GM19238 (cell line): ENCODE measurements at regions not wholly inside any gene's neighbourhood (a gene's known extent, or its start where the extent isn't known, plus 50 kb on each side); places are given as distances from the start of the nearest gene placed in this dataset.
"Not testable (repeated sequence)": the region's sequence is repeated elsewhere in the genome, so short reads cannot be mapped to it uniquely, and the experiment has no call there.

ENCODE experiments used
- DNase-seq: peaks from one replicate; pipeline ENCODE4 v3.0.0; 2011; ENCODE audit warnings: low spot score; ENCODE audit not compliant: insufficient read length

DNA sequence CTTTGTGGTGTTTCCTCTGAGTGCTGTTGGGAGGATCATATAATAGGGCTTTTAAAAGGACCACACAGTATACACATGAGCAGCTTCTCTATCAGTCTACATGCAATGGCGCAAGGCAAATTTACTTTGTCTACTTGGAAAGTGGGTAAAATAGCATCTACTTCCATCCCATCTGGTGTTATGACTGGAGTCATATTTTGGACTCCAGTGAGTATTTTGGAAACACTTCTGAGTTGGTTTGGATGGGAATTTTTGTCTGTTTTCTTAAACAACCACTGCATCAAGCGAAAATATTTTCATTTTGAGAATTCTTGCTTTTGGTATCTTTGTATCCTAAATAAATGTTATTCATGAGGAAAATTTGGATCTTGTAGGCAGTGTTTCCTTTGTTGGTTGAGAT is 220.8 kb downstream of the NMUR2 start:
- no peak for DNase-seq

DNA sequence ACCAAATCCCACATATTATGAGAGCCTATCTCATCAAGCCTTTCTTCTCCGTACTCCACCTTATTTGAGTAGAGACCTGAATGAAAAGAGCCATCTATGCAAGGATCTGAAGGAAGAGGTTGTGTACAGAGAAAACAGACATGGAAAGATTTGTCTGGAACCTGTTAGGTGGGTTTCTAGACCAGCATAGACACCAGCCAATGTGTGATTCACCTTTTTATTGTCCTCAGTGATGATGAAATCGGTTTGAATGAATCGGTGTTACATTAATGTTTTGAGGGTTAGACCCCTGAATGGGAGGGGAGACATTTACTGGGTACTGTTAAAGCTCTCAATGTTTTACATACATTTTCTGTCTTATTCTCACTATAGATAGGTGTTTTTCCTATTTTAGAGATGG is 223.6 kb downstream of the NMUR2 start:
- no peak for DNase-seq

DNA sequence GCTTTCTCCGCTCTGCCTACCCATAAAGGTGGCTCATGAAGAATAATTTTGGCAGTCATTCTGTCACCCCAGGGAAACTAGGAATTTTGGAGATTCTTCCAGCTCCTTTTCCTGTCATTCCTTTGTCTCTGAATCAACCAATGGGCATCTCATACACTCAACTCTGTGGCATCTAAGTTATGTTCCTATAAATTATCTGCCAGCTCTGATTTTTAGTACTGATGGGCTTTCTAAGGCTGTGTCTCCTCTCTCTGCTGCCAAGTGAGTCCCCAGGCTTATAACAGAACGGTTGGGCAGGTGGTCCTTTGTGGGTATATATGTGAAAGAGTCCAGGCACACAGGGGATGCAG is 226.8 kb downstream of the NMUR2 start:
- no peak for DNase-seq

DNA sequence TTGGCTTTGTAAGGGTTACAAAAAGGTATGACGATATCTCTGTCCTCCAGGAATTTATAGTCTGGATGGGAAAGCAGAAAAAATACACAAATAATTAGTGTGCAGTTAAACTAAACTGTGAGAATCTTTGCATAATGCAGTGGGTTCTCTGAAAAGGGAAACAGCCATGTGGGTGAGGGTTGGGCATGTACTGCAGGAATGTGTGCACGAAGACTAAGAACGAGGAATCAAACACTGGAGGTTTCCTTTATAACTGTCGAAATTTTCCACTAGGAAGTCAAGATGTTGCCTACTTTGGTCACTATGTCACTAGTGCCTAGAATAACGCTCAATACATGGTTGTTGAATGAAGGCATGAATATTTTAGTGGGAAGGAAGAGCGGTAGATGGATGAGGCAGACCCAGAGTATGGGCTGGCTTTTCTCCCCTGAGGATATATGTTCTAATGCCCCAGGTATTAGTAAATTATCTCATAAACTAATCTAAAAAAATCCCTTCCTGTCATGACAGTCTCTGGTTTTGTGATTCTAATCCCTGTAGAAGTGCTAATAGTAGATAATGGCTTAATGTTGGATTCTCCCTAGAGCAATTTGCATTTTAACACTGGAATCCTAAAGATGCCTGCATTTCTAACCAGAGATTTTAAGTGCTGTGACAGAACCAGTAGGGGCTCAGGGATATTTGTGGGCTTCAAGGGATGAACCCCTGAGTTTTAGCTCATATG is 227.3 kb downstream of the NMUR2 start:
- no peak for DNase-seq

DNA sequence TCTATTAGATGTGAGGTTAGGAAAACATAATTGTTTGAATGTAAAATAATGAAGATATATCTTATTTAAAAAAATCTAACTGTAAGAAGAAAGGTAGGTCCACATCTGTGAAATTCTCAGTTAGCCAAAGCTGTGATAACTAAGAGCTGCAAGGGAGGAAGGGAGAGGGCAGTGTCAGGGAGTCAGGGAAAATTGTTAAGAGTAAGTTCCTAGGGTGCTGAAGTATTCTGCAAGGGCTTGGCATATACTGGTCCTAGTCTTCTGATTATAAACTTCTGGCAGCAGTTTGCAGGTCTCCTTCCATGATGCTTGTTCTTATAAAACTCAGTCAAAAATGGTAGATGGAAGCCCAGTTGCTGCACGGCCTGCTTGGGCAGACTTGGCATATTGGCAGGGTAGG is 233.2 kb downstream of the NMUR2 start:
- no peak for DNase-seq

DNA sequence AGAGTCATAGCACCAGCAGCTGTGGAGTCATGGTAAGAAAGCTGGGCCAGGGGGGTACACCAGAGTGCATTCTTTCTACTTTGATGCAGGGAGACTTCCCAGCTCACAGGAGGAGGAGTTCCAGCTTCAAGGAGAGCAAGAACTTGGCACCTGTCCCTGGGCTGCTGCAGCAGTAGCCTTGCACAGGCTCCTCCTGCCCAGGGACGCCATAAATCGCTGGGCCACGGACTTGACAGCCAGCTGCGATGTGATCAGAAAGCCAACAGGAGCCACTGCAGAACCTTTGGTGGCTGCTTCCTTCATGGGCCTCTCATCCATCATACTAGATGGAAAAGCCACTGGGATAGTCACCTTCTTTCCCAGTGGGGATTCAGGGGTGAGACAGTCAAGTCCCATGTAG is 234.7 kb downstream of the NMUR2 start:
- no peak for DNase-seq

- no peak for DNase-seq
Observed at GRCh38 chr5:152164860-152165259, 240.2 kb upstream of the GLRA1 start.

DNA sequence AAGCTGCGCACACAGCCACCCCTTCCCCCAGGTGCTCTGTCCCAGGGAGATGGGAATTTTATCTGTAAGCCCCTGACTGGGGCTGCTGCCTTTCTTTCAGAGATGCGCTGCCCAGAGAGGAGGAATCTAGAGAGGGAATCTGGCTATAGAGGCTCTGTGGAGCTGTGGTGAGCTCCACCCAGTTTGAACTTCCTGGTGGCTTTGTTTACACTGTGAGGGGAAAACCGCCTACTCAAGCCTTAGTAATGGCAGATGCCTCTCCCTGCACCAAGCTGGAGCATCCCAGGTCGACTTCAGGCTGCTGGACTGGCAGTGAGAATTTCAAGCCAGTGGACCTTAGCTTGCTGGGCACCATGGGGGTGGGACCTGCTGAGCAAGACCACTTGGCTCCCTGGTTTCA is 235.2 kb upstream of the GLRA1 start:
- DNase-seq, result not testable (repeated sequence)

GRCh38 chr5:152154452-152154851 is 229.8 kb upstream of the GLRA1 start:
- not testable (repeated sequence) for DNase-seq

GRCh38 chr5:152151940-152152339 is 227.3 kb upstream of the GLRA1 start:
- no peak for DNase-seq

DNA sequence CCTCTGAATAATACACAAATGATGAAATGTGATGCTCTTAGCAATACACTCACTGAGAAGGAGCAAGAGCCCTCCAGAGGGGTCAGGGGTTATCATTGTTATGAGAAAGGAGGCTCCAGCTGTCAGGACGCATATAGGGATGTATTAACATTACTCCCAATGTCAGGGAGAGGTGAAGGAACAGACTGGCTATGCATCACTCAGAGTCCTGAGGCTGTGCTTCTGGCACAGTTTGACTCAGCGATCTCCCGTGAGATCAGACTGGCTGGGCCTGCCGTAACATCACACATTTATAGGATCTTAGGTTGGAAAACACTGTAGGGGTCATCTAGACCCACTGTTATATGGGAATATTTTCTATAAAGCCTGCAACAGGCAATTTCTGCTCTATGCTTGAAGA is 226.5 kb upstream of the GLRA1 start:
- no peak for DNase-seq

GRCh38 chr5:152147286-152147685 is 222.6 kb upstream of the GLRA1 start:
- DNase-seq, result no peak

GRCh38 chr5:152146566-152146965 is 221.9 kb upstream of the GLRA1 start:
- DNase-seq, result no peak

GRCh38 chr5:152144556-152144955 is 219.9 kb upstream of the GLRA1 start:
- no peak for DNase-seq

DNA sequence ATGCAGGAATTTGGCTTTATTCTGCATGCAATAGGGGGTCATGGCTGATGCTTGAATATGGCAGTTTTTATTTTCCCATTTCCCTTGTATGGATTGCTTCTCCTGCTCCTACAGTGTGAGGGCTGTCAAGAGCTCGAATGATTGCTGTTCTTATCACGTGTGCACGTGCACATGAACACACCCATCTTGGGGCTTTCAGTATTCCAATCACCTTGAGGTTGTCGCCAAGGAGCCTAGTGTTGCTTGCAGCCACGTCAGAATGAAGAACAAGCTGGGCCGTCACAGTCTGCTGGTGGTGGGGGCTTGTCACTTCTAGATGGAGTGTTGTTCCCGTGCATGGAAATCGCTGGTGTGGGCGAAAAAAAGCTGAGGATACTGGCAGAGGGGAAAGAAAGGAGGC is 219.4 kb upstream of the GLRA1 start:
- DNase-seq, result no peak

- DNase-seq, result peak; percentile 42
Observed at GRCh38 chr5:152142840-152143469, 218.3 kb upstream of the GLRA1 start.

DNA sequence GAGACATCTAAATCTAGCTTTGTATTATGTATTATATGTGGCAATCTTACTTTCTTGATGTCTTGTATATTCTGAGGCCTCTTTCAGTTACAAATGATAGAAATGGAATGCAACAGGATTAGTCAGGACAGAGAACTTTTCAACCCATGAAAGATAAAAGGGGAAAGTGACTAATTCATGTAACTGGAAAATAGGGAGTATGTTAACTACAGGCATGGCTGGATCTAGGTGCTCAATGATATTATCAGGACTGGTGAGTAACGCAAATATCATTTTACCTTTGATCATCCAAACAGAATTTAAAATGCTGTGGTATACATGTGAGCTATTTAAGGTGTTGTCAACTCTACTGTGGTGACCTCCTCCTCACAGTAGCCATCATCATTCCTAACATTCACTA is 215.7 kb upstream of the GLRA1 start:
- DNase-seq, result no peak

DNA sequence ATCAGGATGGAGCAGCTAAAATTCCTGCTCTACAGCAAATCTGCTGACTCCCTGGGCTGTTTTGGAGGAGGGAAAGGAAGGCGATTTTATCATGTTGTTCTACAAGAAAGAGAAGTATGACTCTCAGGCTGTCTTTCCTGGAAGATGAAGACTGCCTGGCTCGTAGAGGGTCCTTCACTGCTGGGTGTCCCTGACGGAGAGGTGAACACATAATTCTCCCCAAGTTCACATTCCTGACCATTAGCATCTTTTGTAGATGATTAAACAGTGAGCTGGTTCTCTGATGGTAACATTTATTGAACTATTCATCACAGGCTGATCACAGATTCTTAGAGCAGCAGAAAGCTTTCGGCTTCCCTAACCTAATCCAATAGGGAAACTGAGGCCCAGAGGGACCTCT is 212.4 kb upstream of the GLRA1 start:
- no peak for DNase-seq

GRCh38 chr5:152136321-152136720 is 211.7 kb upstream of the GLRA1 start:
- DNase-seq, result no peak

DNA sequence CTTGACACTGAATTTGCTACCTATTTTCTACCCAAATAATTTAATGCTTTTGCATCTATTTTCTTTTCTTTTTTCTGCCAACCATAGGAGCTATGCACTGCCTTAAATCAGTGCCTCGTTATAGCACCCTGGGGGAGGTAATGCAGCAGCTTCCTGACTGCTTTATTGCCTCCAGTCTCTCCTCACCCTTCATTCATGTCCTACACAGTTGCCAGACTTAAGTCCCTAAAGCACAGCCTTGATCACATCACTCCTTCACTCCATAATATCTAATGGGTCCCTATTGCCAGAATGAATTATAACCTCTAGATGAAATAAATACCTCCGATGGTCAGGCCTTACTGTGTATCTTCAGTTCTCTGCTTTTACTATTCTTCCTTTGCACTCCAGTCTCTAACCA is 211.2 kb upstream of the GLRA1 start:
- no peak for DNase-seq

- no peak for DNase-seq
Observed at GRCh38 chr5:152125661-152126205, 201.1 kb upstream of the GLRA1 start.

GRCh38 chr5:152124409-152125041 is 199.9 kb upstream of the GLRA1 start:
- no peak for DNase-seq
